Non-pigmented ciliary epithelial cell (primary cell): ENCODE measurements at regions not wholly inside any gene's neighbourhood (a gene's known extent, or its start where the extent isn't known, plus 50 kb on each side); places are given as distances from the start of the nearest gene placed in this dataset.

Experiments used
- DNase-seq: peaks from one replicate; pipeline ENCODE4 v3.0.0-alpha.2; 2010; ENCODE audit warnings: low read depth

DNA sequence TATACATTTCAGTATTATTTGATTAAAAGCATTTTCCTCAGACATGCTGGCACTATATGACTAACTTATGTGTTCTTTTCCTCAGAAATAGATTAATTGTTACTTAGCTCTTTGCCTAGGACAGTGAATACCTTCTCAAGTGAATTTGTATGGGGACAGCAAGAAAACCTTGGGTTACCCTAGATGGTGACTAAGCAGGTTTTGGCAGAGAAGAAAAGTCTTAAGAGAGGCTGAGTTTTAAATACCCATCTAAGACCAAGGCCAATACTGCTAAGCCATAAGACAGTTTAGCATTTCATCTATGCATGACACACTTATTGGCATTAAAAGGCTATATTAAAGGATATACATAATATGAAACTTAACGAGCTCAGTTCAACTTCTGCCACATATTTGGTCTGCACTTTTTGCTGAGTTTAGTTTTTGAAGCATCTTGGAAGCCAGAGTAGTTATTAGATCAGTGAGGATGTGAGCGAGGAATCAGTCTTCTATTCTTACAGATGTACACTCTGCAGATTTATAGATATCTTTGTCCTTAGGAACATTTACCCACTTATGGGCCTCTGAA, 54.6 kb upstream of the FAM3C start:
- DNase-seq = no peak

DNA sequence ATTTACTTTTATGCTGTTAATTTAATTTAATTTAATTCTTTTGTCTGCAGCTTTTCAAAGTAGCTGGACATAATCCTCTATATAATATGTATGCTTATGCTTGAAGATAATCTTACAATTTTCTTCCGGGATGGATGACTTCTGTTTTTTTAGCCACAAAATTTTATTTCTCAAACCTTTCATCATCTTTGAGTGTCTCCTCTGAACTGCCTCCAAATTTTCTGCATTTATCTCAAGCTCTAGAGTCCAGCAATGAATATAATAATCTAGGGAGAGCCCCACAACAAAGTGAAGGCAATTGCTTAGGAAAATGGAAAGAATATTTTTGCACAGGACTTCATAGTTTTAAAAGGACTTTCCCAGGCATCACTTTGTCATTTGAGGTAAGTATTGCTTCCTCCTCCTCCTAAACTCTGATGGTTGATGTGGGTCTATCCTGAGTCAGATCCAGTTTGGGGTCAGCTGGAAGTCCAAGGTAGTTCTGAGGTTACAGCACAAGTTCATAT, 53.7 kb upstream of the FAM3C start:
- no peak for DNase-seq

DNA sequence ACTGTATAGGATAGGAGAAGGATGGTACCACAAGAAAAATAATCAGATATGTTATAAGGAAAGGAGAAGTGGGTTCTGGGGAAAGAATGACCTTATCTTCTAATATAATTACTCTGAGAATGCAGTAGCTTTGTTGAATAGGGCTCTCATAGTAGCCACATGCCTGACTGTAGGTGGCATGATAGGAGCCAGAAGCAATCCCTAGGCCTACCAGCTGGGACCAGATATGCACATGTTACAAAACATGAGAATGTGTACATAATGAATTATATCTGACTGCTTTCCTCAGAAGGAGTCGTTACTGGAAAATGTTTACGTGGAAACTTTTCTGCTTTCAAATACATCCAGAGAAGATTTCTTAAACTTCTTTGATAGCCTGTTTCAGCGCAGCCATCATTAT, 53.2 kb upstream of the FAM3C start:
- DNase-seq = no peak

DNA sequence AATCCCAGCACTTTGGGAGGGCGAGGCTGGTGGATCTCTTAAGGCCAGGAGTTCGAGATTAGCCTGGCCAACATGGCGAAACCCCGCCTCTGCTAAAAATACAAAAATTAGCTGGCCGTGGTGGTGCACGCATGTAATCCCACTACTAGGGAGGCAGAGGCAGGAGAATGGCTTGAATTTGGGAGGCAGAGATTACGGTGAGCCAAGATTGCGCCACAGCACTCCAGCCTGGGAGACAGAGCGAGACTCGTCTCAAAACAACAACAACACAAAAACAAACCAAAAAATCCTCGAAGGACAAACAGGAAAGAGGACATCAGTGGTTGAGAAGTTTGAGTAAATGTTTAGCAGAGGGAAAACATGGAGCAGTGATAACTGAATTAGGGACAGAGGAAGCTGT, 52.3 kb upstream of the FAM3C start:
- DNase-seq = no peak

DNA sequence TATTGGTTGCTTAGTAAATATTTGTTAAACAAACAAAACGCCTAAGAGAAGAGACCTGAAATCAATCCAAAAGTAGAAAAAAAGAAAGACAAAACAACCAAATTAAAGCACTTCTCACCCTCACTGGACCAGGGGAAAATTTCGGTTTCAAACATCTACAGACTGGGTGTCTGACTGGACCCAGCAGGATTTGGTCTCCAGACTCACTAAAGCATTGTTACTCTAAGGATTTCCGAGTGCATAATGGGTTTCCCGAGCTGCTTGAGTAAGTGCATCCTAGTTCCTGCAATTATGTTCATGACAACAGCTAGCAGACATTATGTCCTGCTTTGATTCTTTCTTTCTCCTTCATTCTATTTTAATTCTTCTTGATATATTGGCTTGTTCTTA, 51.8 kb upstream of the FAM3C start:
- no peak for DNase-seq

DNA sequence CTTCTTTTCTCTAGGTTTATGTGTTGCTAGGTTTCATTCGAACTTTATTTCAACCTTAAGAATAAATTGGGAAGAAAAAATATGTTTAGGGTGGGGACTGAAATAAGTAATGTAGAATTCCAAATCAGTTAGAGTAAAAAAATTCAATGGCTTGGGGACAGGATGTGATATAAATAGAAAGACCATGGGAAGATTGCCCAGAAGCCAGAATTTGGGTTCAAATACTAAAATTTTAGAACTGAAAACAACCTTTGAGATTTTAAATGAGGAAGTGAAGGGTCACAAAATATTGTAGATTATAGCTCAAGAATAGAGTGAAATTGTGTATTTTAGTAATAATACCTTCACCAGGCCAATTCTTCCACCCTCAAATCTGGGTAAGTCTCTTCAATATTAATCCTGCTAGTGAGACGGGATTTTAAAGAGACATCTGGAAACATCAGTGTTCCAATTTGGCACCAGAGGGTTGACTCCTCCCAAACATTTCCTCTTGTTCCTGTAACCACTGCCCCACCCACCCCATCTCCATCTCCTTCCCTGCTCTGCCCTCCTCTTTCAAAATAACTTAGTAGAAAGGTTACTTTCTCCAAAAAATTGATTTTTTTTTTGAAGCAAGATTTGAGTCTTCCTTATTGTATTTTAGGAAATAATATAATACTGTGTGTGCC, 51.3 kb upstream of the FAM3C start:
- DNase-seq = no peak

DNA sequence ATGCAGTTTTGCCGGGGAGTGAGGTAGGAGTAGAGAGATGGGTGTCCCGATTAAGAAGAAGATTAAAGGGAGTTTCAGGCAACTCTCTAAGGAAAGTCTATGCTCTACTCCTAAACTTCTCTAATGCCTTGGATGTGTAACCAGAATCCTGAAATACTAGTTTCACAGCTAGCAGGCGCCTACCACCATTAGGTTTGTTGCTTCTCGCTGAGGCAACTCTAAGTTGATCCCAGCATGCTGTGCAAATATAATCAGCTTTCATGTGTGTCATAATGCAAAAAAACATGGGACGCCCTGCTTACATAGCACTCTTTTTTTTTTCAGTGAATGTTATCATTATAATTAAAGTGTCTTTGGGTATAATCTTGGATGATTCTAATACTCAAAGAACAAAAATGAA, 50.4 kb upstream of the FAM3C start:
- DNase-seq = no peak
